ENCODE measurements at regions not wholly inside any gene's neighbourhood (a gene's known extent, or its start where the extent isn't known, plus 50 kb on each side); places are given as distances from the start of the nearest gene placed in this dataset.

DNA sequence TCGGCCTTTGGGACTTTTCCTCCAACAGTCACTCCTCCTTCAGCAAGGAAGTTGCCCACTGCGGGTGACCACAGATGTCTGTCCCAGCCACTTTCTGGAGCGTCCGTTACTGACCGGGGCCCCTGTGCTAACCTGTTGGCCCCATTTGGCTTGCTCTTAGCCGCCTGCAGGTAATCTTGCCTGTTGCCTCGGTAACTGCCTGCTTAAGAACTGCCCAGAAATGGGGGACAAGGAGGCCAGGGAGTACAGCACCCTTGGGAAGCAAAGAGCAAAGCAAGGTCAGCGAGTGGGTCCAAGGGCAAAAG is 338.8 kb upstream of the SFSWAP start:
- Histone ChIP-seq H3K9me3 (ENCODE audit: control insufficient read depth in 2 of 2, low read length in 2 of 2) (no peaks in the 10 kb centered on the region), H3K4me1 (ENCODE audit: control insufficient read depth, insufficient read depth, low read length) (no peaks in the 10 kb centered on the region), H3K4me3 (ENCODE audit: low read length in 2 of 2) (no peak overlapping the region), H3K27me3 (ENCODE audit: control insufficient read depth in 1 of 2, insufficient read depth in 2 of 2, low read length in 2 of 2) (peaks cover 2 to 3% of the 10 kb centered on the region in 2 donors), H3K9ac (ENCODE audit: low read length in 2 of 2) (no peak overlapping the region), H3K36me3 (ENCODE audit: control insufficient read depth in 2 of 2, insufficient read depth in 2 of 2, low read length in 2 of 2) (no peaks in the 10 kb centered on the region), H3K27ac (ENCODE audit: low read length) (no peak overlapping the region)

DNA sequence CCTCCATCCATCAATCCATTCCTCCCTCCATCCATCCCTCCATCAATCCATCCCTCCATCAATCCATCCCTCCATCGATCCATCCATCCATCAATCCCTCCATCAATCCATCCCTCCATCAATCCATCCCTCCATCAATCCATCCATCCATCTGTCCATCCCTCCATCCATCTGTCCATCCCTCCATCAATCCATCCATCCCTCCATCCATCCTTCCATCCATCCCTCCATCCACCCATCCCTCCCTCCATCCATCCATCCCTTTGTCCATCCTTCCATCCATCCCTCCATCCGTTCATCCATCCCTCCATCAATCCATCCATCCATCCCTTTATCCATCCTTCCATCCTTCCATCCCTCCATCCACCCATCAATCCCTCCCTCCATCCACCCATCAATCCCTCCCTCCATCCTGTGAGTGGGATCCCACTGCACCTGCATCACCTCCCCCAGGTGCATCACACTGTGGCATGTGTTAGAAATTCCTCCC is 338.1 kb upstream of the SFSWAP start:
- H3K9me3 ChIP-seq (ENCODE audit: control insufficient read depth in 2 of 2, low read length in 2 of 2): no peaks in the 10 kb centered on the region
- H3K27ac ChIP-seq (ENCODE audit: low read length): no peak overlapping the region
- no peaks in the 10 kb centered on the region for H3K4me1 ChIP-seq (ENCODE audit: control insufficient read depth, insufficient read depth, low read length)
- no peaks in the 10 kb centered on the region for H3K36me3 ChIP-seq (ENCODE audit: control insufficient read depth in 2 of 2, insufficient read depth in 2 of 2, low read length in 2 of 2)
- peaks cover 2 to 3% of the 10 kb centered on the region in 2 donors for H3K27me3 ChIP-seq (ENCODE audit: control insufficient read depth in 1 of 2, insufficient read depth in 2 of 2, low read length in 2 of 2)
- no peak overlapping the region for H3K4me3 ChIP-seq (ENCODE audit: low read length in 2 of 2)
- no peak overlapping the region for H3K9ac ChIP-seq (ENCODE audit: low read length in 2 of 2)

DNA sequence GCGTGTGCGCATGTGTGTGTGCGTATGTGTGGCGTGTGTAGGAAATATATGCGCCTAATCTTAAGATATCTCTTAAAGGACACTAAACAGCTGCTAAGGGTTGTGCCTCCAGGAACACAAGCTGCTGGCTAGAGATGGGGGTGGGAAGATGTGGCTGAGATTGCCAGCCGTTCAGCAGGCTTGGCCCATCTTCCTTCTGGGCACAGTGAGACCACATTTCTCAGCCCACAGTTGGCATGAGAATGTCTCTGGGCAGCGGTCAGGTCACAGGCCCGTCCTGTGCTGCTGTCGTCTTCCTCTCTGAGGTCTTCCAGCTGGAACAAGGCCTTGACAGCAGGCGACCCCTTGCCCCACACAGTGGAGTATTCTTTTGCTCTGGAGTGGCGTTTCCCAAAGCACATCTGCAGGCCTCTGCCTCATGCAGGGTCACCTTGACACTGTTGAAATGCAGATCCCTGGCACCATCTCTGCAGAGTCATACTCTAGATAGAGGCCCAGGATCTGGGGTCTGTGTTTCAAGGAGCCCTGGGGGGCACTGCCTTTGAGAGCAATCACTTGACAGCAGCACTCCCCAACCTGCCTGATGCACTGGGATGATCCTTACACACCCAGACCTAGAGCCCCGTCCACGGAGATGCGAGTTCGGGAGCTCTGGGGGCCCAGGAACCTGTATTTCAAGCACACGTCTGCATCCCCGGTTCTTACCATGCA is 335.5 kb upstream of the SFSWAP start:
- H3K36me3 ChIP-seq (ENCODE audit: control insufficient read depth in 2 of 2, insufficient read depth in 2 of 2, low read length in 2 of 2): no peaks in the 10 kb centered on the region
- no peak overlapping the region for H3K4me3 ChIP-seq (ENCODE audit: low read length in 2 of 2)
- H3K27me3 ChIP-seq (ENCODE audit: control insufficient read depth in 1 of 2, insufficient read depth in 2 of 2, low read length in 2 of 2): peaks cover 5 to 13% of the 10 kb centered on the region in 2 donors
- H3K27ac ChIP-seq (ENCODE audit: low read length): no peak overlapping the region
- H3K4me1 ChIP-seq (ENCODE audit: control insufficient read depth, insufficient read depth, low read length): no peaks in the 10 kb centered on the region
- H3K9me3 ChIP-seq (ENCODE audit: control insufficient read depth in 2 of 2, low read length in 2 of 2): no peaks in the 10 kb centered on the region
- no peak overlapping the region for H3K9ac ChIP-seq (ENCODE audit: low read length in 2 of 2)

DNA sequence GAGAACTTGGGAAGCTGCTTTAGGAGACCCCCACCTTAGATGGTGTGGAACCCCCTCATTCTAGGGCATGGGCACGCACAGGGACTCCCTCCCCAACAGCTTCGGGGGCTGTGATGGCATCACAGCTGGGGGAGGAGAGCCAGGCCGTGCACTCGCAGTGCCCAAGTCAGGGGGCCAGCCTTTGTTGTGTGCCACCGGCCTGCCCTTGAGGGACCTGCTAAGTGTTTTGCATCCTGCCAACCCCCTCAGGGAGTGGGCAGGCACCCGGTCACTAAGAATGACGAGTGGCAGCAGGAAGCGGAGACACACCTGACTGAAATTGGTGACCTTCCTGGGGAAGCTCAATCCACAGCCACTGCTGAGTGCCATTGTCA is 334.9 kb upstream of the SFSWAP start:
- Histone ChIP-seq H3K9ac (ENCODE audit: low read length in 2 of 2) (no peak overlapping the region), H3K27ac (ENCODE audit: low read length) (no peak overlapping the region), H3K4me1 (ENCODE audit: control insufficient read depth, insufficient read depth, low read length) (no peaks in the 10 kb centered on the region), H3K4me3 (ENCODE audit: low read length in 2 of 2) (no peak overlapping the region), H3K9me3 (ENCODE audit: control insufficient read depth in 2 of 2, low read length in 2 of 2) (no peaks in the 10 kb centered on the region), H3K36me3 (ENCODE audit: control insufficient read depth in 2 of 2, insufficient read depth in 2 of 2, low read length in 2 of 2) (no peaks in the 10 kb centered on the region), H3K27me3 (ENCODE audit: control insufficient read depth in 1 of 2, insufficient read depth in 2 of 2, low read length in 2 of 2) (peaks cover 7 to 19% of the 10 kb centered on the region in 2 donors)

DNA sequence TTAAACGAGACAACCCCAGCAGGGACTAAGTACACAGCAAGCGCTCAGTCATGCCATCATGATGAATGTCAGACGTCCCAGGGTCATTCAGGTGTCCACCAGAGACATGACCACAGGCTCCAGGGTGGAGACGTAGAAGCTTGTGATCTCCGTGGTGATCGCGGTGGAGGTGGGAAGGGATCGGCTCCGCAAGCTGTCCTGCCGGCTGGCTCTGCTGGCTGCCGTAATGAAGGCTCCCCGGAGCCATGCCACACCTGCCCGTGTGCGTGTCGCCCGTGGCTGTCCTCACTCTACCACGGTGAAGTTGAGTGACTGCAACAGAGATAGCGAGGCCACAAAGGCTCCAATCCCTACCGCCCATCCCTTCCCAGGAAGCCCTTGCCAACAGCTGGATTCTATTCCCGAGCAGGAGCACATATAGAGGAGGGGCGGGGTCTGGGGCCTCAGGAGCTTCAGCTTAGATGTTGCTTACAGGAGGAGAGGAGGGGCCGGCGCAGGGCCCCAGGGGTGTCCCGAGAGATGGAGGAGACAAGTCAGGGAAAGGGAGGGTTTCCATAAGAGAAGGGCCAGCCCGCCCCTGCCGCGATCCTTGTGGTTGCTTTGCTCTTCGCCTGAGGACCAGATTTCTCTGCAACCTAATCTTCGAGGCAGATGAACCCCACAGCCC is 332.6 kb upstream of the SFSWAP start:
- no peaks in the 10 kb centered on the region for H3K36me3 ChIP-seq (ENCODE audit: control insufficient read depth in 2 of 2, insufficient read depth in 2 of 2, low read length in 2 of 2)
- H3K27ac ChIP-seq (ENCODE audit: low read length): no peak overlapping the region
- no peak overlapping the region for H3K4me3 ChIP-seq (ENCODE audit: low read length in 2 of 2)
- H3K4me1 ChIP-seq (ENCODE audit: control insufficient read depth, insufficient read depth, low read length): no peaks in the 10 kb centered on the region
- peaks cover 11 to 26% of the 10 kb centered on the region in 2 donors for H3K27me3 ChIP-seq (ENCODE audit: control insufficient read depth in 1 of 2, insufficient read depth in 2 of 2, low read length in 2 of 2)
- no peaks in the 10 kb centered on the region for H3K9me3 ChIP-seq (ENCODE audit: control insufficient read depth in 2 of 2, low read length in 2 of 2)
- no peak overlapping the region for H3K9ac ChIP-seq (ENCODE audit: low read length in 2 of 2)

DNA sequence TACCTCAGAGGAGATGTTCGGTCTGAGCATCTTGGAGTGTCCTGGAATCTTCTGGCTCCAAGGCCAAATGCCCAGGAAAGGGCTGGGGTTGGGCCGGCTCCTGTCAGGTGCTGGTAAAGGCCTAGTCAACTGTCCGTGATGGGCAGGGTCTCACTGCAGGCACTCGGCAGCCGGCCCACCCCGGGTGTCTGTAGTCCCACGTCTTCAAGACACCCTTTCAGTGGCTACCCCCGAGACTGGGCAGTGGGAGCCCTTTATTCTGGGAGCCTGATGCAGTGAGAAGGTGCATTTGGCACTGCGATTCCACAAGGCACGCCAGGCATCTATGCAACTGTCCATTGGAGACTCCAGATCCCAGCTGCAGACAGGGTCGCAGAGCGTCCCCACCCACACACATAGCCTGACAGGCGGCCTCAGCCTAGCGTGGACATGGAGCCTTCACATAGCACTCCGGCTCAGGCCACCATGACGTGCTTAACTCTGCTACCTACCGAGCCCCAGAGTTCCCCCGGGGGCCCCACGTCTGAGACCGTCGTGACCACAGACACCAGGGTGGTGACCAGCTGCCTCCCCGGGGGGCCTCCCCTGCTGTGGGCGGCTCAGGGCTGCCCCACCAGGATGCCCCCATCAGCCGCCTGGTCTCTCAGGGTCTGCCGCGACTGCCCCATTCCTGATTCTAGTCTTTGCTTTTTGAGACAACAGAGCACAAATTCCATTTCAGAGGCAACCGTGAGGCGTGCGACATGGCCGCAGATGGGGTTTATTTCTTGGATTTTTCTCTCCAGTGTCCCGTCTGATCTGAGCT is 331.8 kb upstream of the SFSWAP start:
- H3K9me3 ChIP-seq (ENCODE audit: control insufficient read depth in 2 of 2, low read length in 2 of 2): no peaks in the 10 kb centered on the region
- no peaks in the 10 kb centered on the region for H3K36me3 ChIP-seq (ENCODE audit: control insufficient read depth in 2 of 2, insufficient read depth in 2 of 2, low read length in 2 of 2)
- no peak overlapping the region for H3K4me3 ChIP-seq (ENCODE audit: low read length in 2 of 2)
- H3K4me1 ChIP-seq (ENCODE audit: control insufficient read depth, insufficient read depth, low read length): no peaks in the 10 kb centered on the region
- no peak overlapping the region for H3K9ac ChIP-seq (ENCODE audit: low read length in 2 of 2)
- peaks cover 11 to 30% of the 10 kb centered on the region in 2 donors for H3K27me3 ChIP-seq (ENCODE audit: control insufficient read depth in 1 of 2, insufficient read depth in 2 of 2, low read length in 2 of 2)
- H3K27ac ChIP-seq (ENCODE audit: low read length): no peak overlapping the region

DNA sequence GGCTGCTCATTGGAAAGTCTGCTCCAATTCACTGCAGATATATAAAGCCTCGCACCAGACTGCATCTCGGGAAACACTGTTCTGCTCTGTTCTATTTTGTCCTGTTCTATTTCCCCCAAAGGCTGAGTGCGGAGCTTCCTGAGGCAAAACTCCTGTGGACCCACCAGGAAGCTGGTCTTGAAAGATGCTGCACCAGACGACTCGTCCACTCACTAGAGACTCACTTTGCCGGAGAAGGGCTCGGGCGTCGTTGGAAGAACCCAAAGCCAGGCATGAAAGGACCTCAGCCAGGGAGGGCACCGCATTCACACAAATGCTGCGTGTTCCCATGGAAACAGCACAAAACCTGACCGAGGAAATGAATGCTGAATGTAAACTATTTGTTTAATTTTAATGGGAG is 331.2 kb upstream of the SFSWAP start:
- no peak overlapping the region for H3K27ac ChIP-seq (ENCODE audit: low read length)
- no peaks in the 10 kb centered on the region for H3K36me3 ChIP-seq (ENCODE audit: control insufficient read depth in 2 of 2, insufficient read depth in 2 of 2, low read length in 2 of 2)
- no peak overlapping the region for H3K4me3 ChIP-seq (ENCODE audit: low read length in 2 of 2)
- H3K4me1 ChIP-seq (ENCODE audit: control insufficient read depth, insufficient read depth, low read length): no peaks in the 10 kb centered on the region
- no peaks in the 10 kb centered on the region for H3K9me3 ChIP-seq (ENCODE audit: control insufficient read depth in 2 of 2, low read length in 2 of 2)
- peaks cover 13 to 35% of the 10 kb centered on the region in 2 donors for H3K27me3 ChIP-seq (ENCODE audit: control insufficient read depth in 1 of 2, insufficient read depth in 2 of 2, low read length in 2 of 2)
- no peak overlapping the region for H3K9ac ChIP-seq (ENCODE audit: low read length in 2 of 2)

DNA sequence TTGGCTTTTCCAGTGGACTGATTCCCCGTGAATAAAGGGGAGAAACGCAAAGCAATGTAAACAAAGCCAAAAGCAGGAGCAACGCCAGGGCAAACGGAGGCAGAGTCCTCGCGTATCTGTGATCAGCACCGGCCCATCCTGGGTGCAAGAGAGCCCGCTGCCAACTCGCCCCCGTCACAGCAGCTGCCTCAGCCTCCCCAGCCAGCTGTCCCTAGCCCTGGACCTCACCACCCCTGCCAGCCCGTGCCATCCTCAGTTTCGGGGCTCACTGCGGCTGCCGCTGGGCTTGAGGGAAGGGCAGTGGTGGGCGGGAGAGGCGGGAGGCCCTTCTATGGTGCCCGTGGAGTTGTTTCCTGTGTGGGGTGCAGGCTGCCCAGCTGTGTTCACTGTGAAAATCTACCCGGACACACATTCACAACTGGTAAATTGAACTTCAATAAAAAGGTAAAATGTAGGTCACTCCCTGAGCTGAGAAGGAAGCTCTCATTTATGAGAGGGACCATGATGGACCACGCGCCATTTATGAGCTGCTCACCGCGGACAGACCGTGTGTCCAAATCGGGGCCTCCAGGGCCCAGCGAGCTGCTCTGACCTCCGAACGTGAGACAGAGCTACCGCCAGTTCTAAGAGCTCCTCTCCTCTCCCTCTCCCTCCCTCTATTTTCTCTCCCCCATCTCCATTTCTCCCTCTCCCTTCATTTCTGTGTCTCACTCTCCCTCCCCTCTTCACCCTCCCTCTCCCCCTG is 330.5 kb upstream of the SFSWAP start:
- Histone ChIP-seq H3K9me3 (ENCODE audit: control insufficient read depth in 2 of 2, low read length in 2 of 2) (no peaks in the 10 kb centered on the region), H3K36me3 (ENCODE audit: control insufficient read depth in 2 of 2, insufficient read depth in 2 of 2, low read length in 2 of 2) (no peaks in the 10 kb centered on the region), H3K27ac (ENCODE audit: low read length) (no peak overlapping the region), H3K4me1 (ENCODE audit: control insufficient read depth, insufficient read depth, low read length) (no peaks in the 10 kb centered on the region), H3K9ac (ENCODE audit: low read length in 2 of 2) (no peak overlapping the region), H3K27me3 (ENCODE audit: control insufficient read depth in 1 of 2, insufficient read depth in 2 of 2, low read length in 2 of 2) (peaks cover 14 to 36% of the 10 kb centered on the region in 2 donors), H3K4me3 (ENCODE audit: low read length in 2 of 2) (no peak overlapping the region)

DNA sequence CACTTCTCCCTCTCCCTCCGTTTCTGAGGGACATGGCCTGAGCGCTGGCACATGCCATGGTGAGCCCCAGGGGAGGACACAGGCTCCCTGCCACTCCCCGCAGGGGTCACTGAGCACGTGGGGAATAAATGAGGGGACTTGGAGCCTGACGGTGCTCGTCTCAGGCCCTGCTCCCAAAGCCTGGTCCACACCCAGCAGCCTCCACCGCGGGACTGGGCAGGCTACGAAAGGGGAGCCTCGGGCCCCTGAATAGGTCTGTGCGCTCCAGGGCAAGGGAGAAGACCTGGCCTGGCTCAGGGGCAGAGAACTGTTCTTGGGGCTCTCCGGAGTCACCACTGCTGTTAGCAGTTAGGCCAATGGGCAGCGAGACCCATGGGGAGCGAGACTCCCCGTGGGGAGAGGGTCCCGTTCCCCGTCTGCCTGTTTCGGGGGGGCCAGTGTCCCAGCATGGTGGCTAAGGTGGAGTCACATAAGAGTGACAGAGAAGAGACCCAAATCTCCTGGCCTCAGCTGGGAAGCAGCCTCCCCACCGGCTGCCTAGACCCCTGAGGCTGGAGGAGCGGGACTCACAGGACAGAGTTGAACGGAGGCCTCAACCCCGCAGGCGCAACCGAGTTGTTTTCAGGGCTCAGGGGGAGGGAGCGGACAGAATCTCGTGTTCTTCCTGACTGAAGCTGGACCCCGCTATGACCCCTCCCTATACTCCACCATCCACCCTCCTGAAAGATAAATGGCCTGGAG is 329.8 kb upstream of the SFSWAP start:
- peaks cover 17 to 41% of the 10 kb centered on the region in 2 donors for H3K27me3 ChIP-seq (ENCODE audit: control insufficient read depth in 1 of 2, insufficient read depth in 2 of 2, low read length in 2 of 2)
- no peaks in the 10 kb centered on the region for H3K36me3 ChIP-seq (ENCODE audit: control insufficient read depth in 2 of 2, insufficient read depth in 2 of 2, low read length in 2 of 2)
- no peak overlapping the region for H3K4me3 ChIP-seq (ENCODE audit: low read length in 2 of 2)
- no peaks in the 10 kb centered on the region for H3K9me3 ChIP-seq (ENCODE audit: control insufficient read depth in 2 of 2, low read length in 2 of 2)
- no peak overlapping the region for H3K27ac ChIP-seq (ENCODE audit: low read length)
- no peaks in the 10 kb centered on the region for H3K4me1 ChIP-seq (ENCODE audit: control insufficient read depth, insufficient read depth, low read length)
- no peak overlapping the region for H3K9ac ChIP-seq (ENCODE audit: low read length in 2 of 2)

Data from stomach smooth muscle (tissue), 2 donors.